ENCODE measurements at regions not wholly inside any gene's neighbourhood (a gene's known extent, or its start where the extent isn't known, plus 50 kb on each side); places are given as distances from the start of the nearest gene placed in this dataset.

GRCh38 chr4:134552063-134552462 is 350.5 kb upstream of the PABPC4L start:
- H4K20me1 ChIP-seq (ENCODE audit: low read length) = no peaks in the 10 kb centered on the region
- POLR2A ChIA-PET (ENCODE audit: unreplicated experiment) = no interaction called here

GRCh38 chr4:134551348-134551747 is 349.8 kb upstream of the PABPC4L start:
- no peak overlapping the region for H3K27ac ChIP-seq (ENCODE audit: low read length)
- no peak overlapping the region for H3K9ac ChIP-seq (ENCODE audit: low read length)
- no peak overlapping the region for H3K4me2 ChIP-seq (ENCODE audit: low read length)
- H3K9me3 ChIP-seq (ENCODE audit: low read length) = no peaks in the 10 kb centered on the region
- no peaks in the 10 kb centered on the region for H3K27me3 ChIP-seq (ENCODE audit: low read length)
- CTCF ChIA-PET = no interaction called here
- H3K4me1 ChIP-seq (ENCODE audit: insufficient read depth, low read length) = no peaks in the 10 kb centered on the region
- ATAC-seq (no peak), DNase-seq (no peak)
- H2AFZ ChIP-seq (ENCODE audit: low read length) = no peak overlapping the region
- no peaks in the 10 kb centered on the region for H3K79me2 ChIP-seq (ENCODE audit: low read length)
- H4K20me1 ChIP-seq (ENCODE audit: low read length) = no peaks in the 10 kb centered on the region
- no peak overlapping the region for H3K4me3 ChIP-seq (ENCODE audit: low read length)
- intact Hi-C loops (cut with micrococcal nuclease) = no loop called here
- H3K36me3 ChIP-seq (ENCODE audit: low read depth, low read length) = no peaks in the 10 kb centered on the region
- no peaks in the 10 kb centered on the region for H3K9me2 ChIP-seq (replicated peaks; ENCODE audit: low read length)
- TF ChIP-seq EZH2phosphoT487 (IDR thresholded peaks at IDR 0.05; ENCODE audit: borderline replicate concordance, low read length) = no peak
- no peak for TF ChIP-seq CTCF (conservative IDR thresholded peaks at IDR 0.05; ENCODE audit: low read depth, low read length)
- no peak for TF ChIP-seq EZH2 (IDR thresholded peaks at IDR 0.05; ENCODE audit: low read length, unreplicated experiment)
- no TSS peak for BruUV-seq (replicated peaks)
- H3F3A ChIP-seq (ENCODE audit: low read length, unreplicated experiment) = no peaks in the 10 kb centered on the region
- POLR2A ChIA-PET (ENCODE audit: unreplicated experiment) = no interaction called here

More at GRCh38 chr4:134552063-134552462, 350.5 kb upstream of the PABPC4L start:
- H3F3A ChIP-seq (ENCODE audit: low read length, unreplicated experiment) = no peaks in the 10 kb centered on the region
- intact Hi-C loops (cut with micrococcal nuclease) = no loop called here
- no peak overlapping the region for H3K9ac ChIP-seq (ENCODE audit: low read length)
- no peak overlapping the region for H2AFZ ChIP-seq (ENCODE audit: low read length)
- CTCF ChIA-PET = no interaction called here
- no peaks in the 10 kb centered on the region for H3K4me1 ChIP-seq (ENCODE audit: insufficient read depth, low read length)
- no peaks in the 10 kb centered on the region for H3K36me3 ChIP-seq (ENCODE audit: low read depth, low read length)
- DNase-seq (no peak), ATAC-seq (no peak)
- no peak overlapping the region for H3K4me3 ChIP-seq (ENCODE audit: low read length)
- no peaks in the 10 kb centered on the region for H3K79me2 ChIP-seq (ENCODE audit: low read length)
- no peaks in the 10 kb centered on the region for H3K27me3 ChIP-seq (ENCODE audit: low read length)
- no TSS peak for BruUV-seq (replicated peaks)
- H3K4me2 ChIP-seq (ENCODE audit: low read length) = no peak overlapping the region
- no peaks in the 10 kb centered on the region for H3K9me2 ChIP-seq (replicated peaks; ENCODE audit: low read length)
- no peak for TF ChIP-seq EZH2phosphoT487 (IDR thresholded peaks at IDR 0.05; ENCODE audit: borderline replicate concordance, low read length)
- TF ChIP-seq EZH2 (IDR thresholded peaks at IDR 0.05; ENCODE audit: low read length, unreplicated experiment) = no peak
- no peak for TF ChIP-seq CTCF (conservative IDR thresholded peaks at IDR 0.05; ENCODE audit: low read depth, low read length)
- H3K9me3 ChIP-seq (ENCODE audit: low read length) = no peaks in the 10 kb centered on the region
- no peak overlapping the region for H3K27ac ChIP-seq (ENCODE audit: low read length)

GRCh38 chr4:134548052-134548628 is 346.6 kb upstream of the PABPC4L start:
- H3K4me1 ChIP-seq (ENCODE audit: insufficient read depth, low read length) = peaks cover 5% of the 10 kb centered on the region; the same call in 1 of the 2 replicates
- H3K36me3 ChIP-seq (ENCODE audit: low read depth, low read length) = no peaks in the 10 kb centered on the region
- no peak overlapping the region for H3K9ac ChIP-seq (ENCODE audit: low read length)
- no peaks in the 10 kb centered on the region for H4K20me1 ChIP-seq (ENCODE audit: low read length)
- H2AFZ ChIP-seq (ENCODE audit: low read length) = no peak overlapping the region
- DNase-seq = no peak
- no TSS peak for BruUV-seq (replicated peaks)
- CTCF ChIA-PET = no interaction called here
- H3K27me3 ChIP-seq (ENCODE audit: low read length) = no peaks in the 10 kb centered on the region
- H3K27ac ChIP-seq (ENCODE audit: low read length) = no peak overlapping the region
- H3K9me3 ChIP-seq (ENCODE audit: low read length) = no peaks in the 10 kb centered on the region
- H3K79me2 ChIP-seq (ENCODE audit: low read length) = no peaks in the 10 kb centered on the region
- no peaks in the 10 kb centered on the region for H3F3A ChIP-seq (ENCODE audit: low read length, unreplicated experiment)
- POLR2A ChIA-PET (ENCODE audit: unreplicated experiment) = no interaction called here
- ATAC-seq = no peak
- H3K4me3 ChIP-seq (ENCODE audit: low read length) = no peak overlapping the region
- H3K9me2 ChIP-seq (replicated peaks; ENCODE audit: low read length) = no peaks in the 10 kb centered on the region
- TF ChIP-seq CTCF (conservative IDR thresholded peaks at IDR 0.05; ENCODE audit: low read depth, low read length) = no peak
- no peak for TF ChIP-seq EZH2 (IDR thresholded peaks at IDR 0.05; ENCODE audit: low read length, unreplicated experiment)
- TF ChIP-seq EZH2phosphoT487 (IDR thresholded peaks at IDR 0.05; ENCODE audit: borderline replicate concordance, low read length) = no peak
- intact Hi-C loops (cut with micrococcal nuclease) = no loop called here
- no peak overlapping the region for H3K4me2 ChIP-seq (ENCODE audit: low read length)

All from PC-3 (cell line).